Gastroesophageal sphincter (tissue), 3 donors: ENCODE measurements at regions not wholly inside any gene's neighbourhood (a gene's known extent, or its start where the extent isn't known, plus 50 kb on each side); places are given as distances from the start of the nearest gene placed in this dataset.

Experiments used
- EP300 ChIP-seq: sonication (generic); formaldehyde crosslinking; IDR thresholded peaks from one replicate; pipeline ENCODE4 v1.6.1; 2017; ENCODE audit warnings: antibody characterized with exemption, mild to moderate bottlenecking
- POLR2A ChIP-seq, 2 donors: fragments of 450-650 bp; IDR thresholded peaks; one replicate each; pipeline ENCODE4 v1.6.1; 2017; ENCODE audit warnings: antibody characterized with exemption in 2 of 2, mild to moderate bottlenecking in 2 of 2, moderate library complexity in 1 of 2
- POLR2AphosphoS5 ChIP-seq: sonication (generic); formaldehyde crosslinking; IDR thresholded peaks from one replicate; pipeline ENCODE4 v1.6.1; 2017; ENCODE audit warnings: antibody characterized with exemption
- TF ChIP-seq, protein P1 (sequence below), 4 experiments: fragments of 200-600 bp in 2 of 4; fragments of 450-650 bp in 2 of 4; sonication (generic) in 1 of 4; IDR thresholded peaks; one replicate each; pipeline ENCODE4 v1.5.1; 2017 to 2019; ENCODE audit warnings: antibody characterized with exemption in 4 of 4, mild to moderate bottlenecking in 2 of 4, moderate library complexity in 2 of 4

DNA sequence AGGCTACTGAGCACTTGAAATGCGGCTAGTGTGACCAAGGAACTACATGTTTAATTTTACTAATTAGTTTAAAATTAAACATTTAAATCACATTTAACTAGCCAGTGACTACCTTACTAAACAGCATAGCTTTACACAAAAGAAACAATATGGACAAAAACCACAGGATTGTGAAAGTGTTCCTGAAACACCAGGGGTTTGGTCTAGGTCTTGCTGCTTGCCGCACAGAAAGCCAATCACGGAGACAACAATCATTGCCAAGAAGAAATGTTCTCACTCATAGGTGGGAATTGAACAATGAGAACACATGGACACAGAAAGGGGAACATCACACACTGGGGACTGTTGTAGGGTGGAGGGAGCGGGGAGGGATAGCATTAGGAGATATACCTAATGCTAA lies 309.5 kb downstream of the C11orf87 start:
- no peak for TF ChIP-seq POLR2A (IDR thresholded peaks at IDR 0.05)
- TF ChIP-seq, protein P1, sequence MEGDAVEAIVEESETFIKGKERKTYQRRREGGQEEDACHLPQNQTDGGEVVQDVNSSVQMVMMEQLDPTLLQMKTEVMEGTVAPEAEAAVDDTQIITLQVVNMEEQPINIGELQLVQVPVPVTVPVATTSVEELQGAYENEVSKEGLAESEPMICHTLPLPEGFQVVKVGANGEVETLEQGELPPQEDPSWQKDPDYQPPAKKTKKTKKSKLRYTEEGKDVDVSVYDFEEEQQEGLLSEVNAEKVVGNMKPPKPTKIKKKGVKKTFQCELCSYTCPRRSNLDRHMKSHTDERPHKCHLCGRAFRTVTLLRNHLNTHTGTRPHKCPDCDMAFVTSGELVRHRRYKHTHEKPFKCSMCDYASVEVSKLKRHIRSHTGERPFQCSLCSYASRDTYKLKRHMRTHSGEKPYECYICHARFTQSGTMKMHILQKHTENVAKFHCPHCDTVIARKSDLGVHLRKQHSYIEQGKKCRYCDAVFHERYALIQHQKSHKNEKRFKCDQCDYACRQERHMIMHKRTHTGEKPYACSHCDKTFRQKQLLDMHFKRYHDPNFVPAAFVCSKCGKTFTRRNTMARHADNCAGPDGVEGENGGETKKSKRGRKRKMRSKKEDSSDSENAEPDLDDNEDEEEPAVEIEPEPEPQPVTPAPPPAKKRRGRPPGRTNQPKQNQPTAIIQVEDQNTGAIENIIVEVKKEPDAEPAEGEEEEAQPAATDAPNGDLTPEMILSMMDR (IDR thresholded peaks at IDR 0.05) = no peak
- no peak for TF ChIP-seq EP300
- no peak for TF ChIP-seq POLR2AphosphoS5
